ENCODE measurements at regions not wholly inside any gene's neighbourhood (a gene's known extent, or its start where the extent isn't known, plus 50 kb on each side); places are given as distances from the start of the nearest gene placed in this dataset.

GRCh38 chr9:102483651-102484050, 511.5 kb upstream of the CYLC2 start:
- Histone ChIP-seq H3K9ac (ENCODE audit: low read depth in 1 of 2, low read length in 2 of 2) (no peak overlapping the region), H3K27ac (ENCODE audit: low read depth in 1 of 2, low read length in 2 of 2) (no peak overlapping the region), H3K9me3 (ENCODE audit: control insufficient read depth in 4 of 4, low read length in 3 of 4) (no peaks in the 10 kb centered on the region), H3K27me3 (ENCODE audit: control insufficient read depth in 4 of 4, insufficient read depth in 4 of 4, low read length in 3 of 4) (no peaks in the 10 kb centered on the region), H3K4me3 (ENCODE audit: low read depth in 1 of 3, low read length in 3 of 3) (no peak overlapping the region), H3K4me1 (ENCODE audit: control insufficient read depth in 4 of 4, insufficient read depth in 4 of 4, low read length in 3 of 4) (no peaks in the 10 kb centered on the region), H3K36me3 (ENCODE audit: control insufficient read depth in 4 of 4, insufficient read depth in 3 of 4, low read depth in 1 of 4, low read length in 3 of 4) (no peaks in the 10 kb centered on the region)
- WGBS = 70% methylated on average over 1 of the region's 1 CpG
- no peak for DNase-seq (ENCODE audit: low spot score)
- no peak for TF ChIP-seq FOXA1 (IDR thresholded peaks at IDR 0.05)
- no peak for TF ChIP-seq CTCF (IDR thresholded peaks at IDR 0.05; ENCODE audit: low read depth, low read length, missing input control)
- no peak for TF ChIP-seq JUND (IDR thresholded peaks at IDR 0.05)
- no peak for TF ChIP-seq REST (IDR thresholded peaks at IDR 0.05)
- no peak for TF ChIP-seq HNF4G (IDR thresholded peaks at IDR 0.05)
- no peak for TF ChIP-seq YY1 (IDR thresholded peaks at IDR 0.05)
- no peak for TF ChIP-seq EGR1 (IDR thresholded peaks at IDR 0.05; ENCODE audit: low read depth in 2 of 2)
- no peak for TF ChIP-seq ZBTB33 (IDR thresholded peaks at IDR 0.05)
- no peak for TF ChIP-seq ATF3 (IDR thresholded peaks at IDR 0.05)
- no peak for TF ChIP-seq RXRA (IDR thresholded peaks at IDR 0.05)
- no peak for TF ChIP-seq TAF1 (conservative IDR thresholded peaks at IDR 0.05)
- TF ChIP-seq FOXA2 (IDR thresholded peaks at IDR 0.05) = no peak
- no peak for TF ChIP-seq SP1 (IDR thresholded peaks at IDR 0.05)

- H3K36me3 ChIP-seq (ENCODE audit: control insufficient read depth in 4 of 4, insufficient read depth in 3 of 4, low read depth in 1 of 4, low read length in 3 of 4) = no peaks in the 10 kb centered on the region
- no peak overlapping the region for H3K4me3 ChIP-seq (ENCODE audit: low read depth in 1 of 3, low read length in 3 of 3)
- 87% methylated on average over 1 of the region's 1 CpG for WGBS
- H3K4me1 ChIP-seq (ENCODE audit: control insufficient read depth in 4 of 4, insufficient read depth in 4 of 4, low read length in 3 of 4) = no peaks in the 10 kb centered on the region
- H3K27ac ChIP-seq (ENCODE audit: low read depth in 1 of 2, low read length in 2 of 2) = no peak overlapping the region
- DNase-seq (ENCODE audit: low spot score) = no peak
- H3K9ac ChIP-seq (ENCODE audit: low read depth in 1 of 2, low read length in 2 of 2) = no peak overlapping the region
- H3K9me3 ChIP-seq (ENCODE audit: control insufficient read depth in 4 of 4, low read length in 3 of 4) = no peaks in the 10 kb centered on the region
- TF ChIP-seq FOXA1 (IDR thresholded peaks at IDR 0.05) = no peak
- no peaks in the 10 kb centered on the region for H3K27me3 ChIP-seq (ENCODE audit: control insufficient read depth in 4 of 4, insufficient read depth in 4 of 4, low read length in 3 of 4)
Observed at GRCh38 chr9:102482776-102483175, 512.4 kb upstream of the CYLC2 start.

Data from liver (tissue), 8 donors.